ENCODE measurements at regions not wholly inside any gene's neighbourhood (a gene's known extent, or its start where the extent isn't known, plus 50 kb on each side); places are given as distances from the start of the nearest gene placed in this dataset.
A peak's percentile ranks its signal among the peaks of the same experiment; 100 is the strongest.

DNA sequence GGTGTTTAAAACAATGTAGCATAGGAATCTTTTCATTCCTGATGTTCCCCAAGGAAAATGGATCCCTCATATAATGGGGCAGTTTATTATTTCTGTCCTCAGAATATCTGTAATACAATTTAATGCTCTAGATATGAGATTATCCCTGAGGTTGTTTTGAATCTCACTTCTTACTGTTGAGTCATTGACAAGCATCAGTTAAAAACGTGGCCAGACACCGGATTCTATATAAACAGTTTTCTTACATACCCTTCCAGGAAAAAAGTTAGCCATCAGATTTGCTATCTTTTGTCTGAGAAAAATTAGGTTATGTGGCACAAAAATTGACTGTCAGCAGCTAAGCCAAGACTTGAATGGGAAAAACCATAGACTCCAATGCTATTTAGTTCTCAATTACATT is 539.8 kb upstream of the CELF2 start:
- no peak for DNase-seq

DNA sequence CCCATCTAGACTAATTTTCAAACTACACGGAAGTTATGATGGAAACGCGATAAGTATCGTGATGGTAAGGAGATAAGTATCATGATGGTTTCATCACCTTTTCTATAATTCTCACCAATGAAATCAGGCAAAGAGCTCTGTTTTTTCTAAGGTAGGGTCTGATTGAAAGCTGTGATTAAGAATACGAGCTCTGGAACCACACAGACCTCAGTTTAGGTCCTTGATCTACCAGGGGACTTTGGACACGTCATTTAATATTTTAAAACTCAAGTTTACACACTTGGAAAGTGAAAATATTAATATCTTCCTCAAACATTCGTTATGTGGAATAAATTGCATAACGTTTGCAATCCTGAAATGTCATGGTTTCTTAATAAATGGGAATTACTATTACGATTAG is 538.2 kb upstream of the CELF2 start:
- no peak for DNase-seq

DNA sequence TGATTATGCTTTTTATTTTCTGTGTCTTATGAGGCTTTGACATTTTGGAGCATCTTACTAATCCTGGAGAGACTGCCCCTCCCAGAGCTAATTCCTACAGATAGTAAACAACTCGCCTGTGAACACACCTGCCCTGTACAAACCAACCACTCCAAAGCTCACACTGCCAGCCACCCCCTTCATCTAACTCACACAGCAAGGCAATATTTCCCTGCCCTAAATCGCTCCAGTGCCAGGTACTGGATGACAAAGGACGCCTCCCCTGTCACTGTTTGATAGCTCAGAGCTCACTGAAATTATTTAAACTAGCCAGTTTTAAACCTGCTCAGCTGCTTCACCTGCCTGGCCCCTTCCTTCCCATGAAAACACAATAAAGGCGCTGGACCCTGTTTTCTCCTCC is 535.1 kb upstream of the CELF2 start:
- no peak for DNase-seq

DNA sequence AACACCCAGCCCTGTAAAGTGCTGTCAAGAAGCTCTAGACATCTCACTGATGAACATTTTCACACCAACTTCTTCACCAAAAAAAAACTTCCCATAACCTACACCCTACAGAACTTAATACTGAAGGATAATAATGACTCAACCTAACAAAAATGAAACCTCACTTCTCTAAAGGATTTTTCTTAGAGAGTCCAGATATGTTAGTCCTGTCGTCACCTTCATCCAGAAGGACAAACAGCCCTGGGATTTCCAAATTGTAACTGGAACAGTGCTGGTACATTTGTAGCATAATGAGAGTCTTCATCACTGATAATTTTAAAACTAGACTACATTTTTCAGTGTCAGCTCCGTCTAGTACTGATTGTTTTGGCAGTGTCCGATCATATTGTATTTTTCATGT is 528.6 kb upstream of the CELF2 start:
- no peak for DNase-seq

DNA sequence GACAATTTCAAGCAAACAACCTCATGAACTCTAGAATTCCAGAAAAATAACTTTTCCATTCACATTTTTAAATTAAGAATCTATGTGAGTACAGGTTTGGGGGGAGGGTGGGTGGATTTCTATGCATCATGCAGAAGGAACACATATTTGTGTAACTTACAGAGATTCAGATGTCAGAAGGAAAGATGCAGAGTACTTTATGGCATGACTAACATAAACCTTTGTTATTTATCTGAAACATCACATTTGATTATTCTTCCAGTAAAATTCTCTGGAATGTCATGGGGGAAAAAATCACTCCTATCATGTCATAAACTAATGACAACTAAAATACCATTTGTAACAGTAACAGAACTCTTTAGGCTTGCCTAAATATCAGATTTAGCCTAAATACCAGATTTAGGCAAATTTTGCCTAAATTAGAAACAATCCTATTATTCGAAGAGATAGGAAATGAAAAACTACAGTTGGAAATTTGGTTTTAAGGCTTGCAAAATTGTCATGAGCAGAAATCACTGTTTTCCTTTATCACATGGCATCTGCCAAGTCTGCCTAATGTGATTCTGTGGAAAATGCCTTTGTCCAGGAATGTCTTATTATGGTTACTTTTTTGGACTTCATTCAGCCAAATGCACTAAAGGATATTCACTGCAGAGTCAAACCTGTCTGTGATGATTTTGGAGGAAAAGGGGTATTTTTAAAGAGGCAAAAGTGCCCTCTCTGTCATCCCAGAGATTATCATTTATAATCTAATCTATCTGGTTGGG is 527.7 kb upstream of the CELF2 start:
- DNase-seq = no peak

DNA sequence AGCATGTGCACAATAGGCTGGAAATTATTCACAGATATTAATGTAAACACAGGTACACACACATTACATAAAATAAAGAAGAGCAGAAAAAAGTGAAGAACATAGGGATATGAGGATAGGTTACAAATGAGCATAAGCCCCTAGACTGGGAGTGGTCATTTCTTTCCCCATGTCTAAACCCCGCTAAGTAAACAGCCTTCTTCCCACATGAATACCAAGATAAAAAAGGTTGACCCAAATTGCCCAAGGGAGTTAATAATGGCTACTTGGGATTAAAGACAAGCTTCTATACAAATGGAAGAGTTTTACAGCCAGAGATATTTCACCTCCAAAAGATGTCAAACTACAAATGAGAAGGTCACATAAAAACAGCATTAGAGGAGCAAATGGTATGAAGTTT is 527.1 kb upstream of the CELF2 start:
- no peak for DNase-seq

DNA sequence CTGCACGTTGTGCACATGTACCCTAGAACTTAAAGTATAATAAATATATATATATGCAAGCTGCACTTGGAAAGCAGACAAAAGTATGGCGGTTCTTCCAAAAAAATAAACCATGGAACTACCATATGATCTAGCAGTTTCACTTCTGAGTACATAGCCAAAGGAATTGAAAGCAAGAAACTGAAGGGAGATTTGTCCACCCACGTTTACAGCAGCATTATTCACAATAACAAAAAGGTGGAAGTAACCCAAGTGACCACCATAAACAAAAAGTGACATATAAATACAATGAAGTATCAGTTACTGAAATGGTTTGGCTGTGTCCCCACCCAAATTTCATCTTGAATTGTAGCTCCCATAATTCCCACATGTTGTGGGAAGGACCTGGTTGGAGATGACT is 525.3 kb upstream of the CELF2 start:
- no peak for DNase-seq

DNA sequence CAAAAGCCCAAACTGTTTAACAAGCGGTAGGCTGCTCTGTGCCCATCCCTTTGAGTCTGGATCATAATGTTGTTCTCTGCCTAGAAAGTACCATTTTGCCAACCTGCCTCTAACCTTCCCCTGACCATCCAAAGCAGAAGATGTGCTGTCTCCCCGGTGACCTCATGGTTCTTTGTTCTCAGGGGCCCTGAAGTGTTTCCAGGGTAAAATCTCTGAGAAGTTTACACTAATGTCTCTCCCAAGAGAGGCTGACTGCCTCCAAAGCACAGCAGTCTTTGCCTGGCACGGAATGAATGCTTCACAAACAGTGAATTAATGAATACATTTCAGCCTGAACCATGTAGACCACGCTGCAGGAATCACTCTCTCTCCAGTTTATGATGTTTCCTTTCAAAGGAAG is 523.8 kb upstream of the CELF2 start:
- DNase-seq = no peak

DNA sequence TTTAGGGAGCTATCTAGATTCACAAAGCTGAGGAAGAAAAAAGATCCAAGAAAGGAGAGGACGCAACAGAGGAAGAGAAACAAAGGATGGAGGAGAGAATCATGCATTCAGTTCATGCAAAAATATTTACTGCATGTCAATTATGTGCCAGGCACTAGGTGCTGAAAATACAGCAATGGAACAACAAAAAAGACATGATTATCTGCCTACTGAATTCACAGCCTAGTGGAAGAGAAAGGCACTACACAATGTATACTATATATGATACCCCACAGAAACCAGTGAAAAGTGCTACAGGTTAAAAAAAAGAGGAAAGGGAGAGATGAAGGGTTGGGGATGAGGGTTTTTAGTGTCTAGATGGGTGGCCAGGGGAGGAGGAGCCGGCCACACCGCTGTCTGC is 520.4 kb upstream of the CELF2 start:
- DNase-seq = no peak

DNA sequence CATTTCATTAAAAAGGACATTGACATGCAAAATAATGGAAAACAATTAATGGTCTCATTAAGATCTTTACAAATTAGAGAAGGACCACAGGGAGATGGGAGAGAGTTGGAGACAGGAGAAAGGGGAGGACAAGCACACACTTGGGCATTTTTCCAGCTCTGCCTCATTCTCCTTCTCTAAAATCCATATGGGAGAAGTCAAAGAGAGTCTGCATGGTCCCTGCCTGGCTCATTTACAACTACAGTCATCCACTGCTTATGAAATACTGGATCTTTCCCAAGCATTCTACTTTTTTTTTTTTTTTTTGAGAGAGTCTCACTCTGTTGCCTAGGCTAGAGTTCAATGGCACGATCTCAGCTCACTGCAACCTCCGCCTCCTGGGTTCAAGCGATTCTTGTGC is 518.9 kb upstream of the CELF2 start:
- DNase-seq = no peak

DNA sequence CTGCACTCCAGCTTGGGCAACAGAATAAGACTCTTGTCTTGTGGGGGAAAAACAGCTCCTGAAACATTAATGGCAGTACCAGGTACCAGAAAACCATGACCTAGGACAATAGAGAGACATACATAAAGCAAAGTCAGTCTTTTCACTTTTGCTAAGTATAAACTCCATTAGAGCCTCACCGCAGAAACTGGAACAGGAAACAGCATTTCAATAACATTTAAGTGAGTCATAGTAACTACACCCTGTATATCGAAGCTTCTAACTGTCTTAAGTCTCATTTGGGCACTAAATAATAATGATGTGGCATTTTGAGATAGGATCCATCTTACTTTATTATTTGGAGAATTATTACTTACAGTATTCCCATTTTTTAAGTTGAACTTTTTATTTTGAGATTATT is 517.8 kb upstream of the CELF2 start:
- no peak for DNase-seq

DNA sequence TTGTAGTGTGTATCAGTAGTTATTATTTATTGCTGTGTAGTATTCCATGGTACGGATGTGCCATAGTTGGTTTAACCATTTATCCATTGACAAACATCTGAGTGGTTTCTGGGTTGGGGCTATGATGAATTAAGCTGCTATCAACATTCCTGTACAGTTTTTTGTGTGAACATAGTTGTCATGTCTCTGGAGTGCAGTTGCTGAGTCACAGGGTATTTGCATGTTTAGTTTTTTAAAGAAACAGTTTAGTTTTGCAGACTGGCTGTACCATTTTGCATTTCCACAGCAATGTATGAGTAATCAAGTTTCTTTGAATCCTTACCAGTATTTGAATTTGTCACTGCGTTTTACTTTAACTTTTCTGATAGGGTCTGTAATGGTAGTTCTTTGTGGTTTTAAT is 516.7 kb upstream of the CELF2 start:
- no peak for DNase-seq

DNA sequence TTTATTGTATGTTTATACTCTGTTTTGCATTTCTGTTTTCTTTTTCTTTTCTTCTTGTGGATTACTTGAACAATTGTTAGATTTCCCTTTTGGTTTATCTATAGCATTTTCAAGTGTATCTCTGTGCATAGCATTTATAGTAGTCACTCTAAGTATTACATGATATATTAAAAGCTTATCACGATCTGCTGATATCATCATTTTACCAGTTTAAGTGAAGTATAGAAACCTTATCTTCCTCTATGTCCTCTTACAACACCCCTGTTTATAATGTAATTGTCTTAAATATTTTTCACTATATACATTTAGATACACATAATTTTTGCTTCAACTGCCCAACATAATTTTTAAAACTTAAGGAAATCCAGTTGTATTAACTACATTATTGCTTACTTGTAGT is 513.9 kb upstream of the CELF2 start:
- DNase-seq = no peak

DNA sequence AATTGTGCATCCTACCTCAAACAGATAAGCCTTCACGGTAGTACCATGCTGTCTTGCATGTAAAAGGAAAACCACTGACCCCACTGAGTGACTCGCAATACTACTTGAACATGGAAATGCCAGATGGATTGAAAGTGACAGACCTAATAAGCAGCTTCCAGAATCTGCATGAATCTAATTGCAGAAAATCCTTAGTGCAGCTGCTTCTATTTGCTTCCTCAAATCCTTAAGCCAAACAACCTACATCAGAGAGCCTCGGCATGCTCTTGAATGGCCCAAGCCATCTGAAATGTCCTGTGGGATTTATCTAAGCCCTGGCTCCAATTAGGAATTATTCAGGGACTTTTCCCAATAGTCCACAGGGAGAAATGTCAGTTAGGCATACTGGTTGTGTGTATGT is 509.5 kb upstream of the CELF2 start:
- no peak for DNase-seq

DNA sequence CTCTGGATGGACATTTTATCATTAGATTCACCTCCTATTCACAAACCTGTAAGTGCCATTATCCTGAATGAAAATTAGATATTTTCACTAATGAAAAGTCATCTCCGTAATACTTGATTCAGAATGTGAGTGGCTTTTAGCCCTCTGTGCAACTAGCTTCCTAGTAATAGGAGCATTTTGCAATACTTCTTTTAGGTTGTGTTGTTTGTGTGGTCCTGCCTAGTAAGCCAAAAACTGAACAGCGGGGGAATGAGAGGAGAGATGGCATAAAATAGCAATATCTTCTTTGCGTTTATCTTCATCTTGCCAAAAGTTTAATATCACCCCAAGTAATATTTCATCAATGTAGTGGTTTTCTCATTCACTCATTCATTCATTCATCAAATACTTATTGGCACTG is 507.5 kb upstream of the CELF2 start:
- DNase-seq = no peak

DNA sequence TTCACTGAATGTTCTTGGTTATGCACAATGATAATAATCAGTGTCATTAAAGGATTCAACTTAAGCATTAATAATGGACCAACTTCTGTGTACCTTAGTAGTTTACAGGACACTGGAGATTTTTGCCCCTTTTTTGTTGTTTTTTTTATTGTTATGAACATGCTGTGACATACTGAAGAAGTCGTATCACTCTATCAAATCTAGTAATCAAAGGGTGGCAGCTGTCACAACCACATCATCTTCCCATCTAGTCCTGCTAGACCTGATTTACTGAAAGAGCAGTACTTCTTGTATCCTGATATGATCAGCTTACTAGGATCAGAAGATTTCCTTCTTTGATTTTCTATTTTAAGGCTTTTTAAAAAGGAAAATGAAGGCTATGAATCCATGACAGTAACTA is 504.6 kb upstream of the CELF2 start:
- DNase-seq = no peak

DNA sequence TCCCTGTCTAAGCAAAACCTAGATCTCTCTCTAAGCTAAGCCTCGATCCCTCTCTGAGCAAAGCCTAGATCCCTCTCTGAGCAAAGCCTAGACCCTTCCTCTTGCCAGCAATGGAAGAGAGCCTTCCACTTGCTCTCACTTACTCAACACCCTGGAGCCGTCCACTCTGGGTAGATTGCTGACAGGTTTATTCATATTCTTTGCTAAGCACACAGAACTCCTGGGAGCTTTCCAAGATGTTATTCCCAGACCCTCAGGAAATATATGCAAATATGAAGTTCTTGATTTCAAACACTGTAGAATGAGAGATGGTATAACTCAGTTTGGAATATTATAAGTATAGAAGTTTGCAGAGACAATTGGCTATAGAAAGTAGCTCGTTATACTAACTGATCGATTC is 503.8 kb upstream of the CELF2 start:
- no peak for DNase-seq

DNA sequence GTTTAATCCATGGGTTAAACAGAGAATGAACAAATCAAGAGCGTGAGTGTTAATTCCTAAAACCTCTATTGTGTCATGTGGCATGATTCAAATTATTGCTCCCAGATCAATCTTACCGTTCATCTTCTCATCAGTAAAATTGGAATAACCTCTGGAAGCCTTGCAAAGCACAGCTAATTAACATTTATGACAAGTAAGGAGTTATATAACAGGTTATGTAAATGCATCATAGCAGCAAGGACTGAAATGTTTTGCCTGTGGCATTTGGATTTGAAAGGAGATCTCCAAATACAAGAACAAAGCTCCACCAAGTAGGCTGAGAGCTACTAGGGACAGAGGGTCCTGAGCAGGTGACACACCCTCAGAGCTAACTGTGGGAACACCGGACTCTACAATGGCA is 502.9 kb upstream of the CELF2 start:
- DNase-seq = no peak

DNA sequence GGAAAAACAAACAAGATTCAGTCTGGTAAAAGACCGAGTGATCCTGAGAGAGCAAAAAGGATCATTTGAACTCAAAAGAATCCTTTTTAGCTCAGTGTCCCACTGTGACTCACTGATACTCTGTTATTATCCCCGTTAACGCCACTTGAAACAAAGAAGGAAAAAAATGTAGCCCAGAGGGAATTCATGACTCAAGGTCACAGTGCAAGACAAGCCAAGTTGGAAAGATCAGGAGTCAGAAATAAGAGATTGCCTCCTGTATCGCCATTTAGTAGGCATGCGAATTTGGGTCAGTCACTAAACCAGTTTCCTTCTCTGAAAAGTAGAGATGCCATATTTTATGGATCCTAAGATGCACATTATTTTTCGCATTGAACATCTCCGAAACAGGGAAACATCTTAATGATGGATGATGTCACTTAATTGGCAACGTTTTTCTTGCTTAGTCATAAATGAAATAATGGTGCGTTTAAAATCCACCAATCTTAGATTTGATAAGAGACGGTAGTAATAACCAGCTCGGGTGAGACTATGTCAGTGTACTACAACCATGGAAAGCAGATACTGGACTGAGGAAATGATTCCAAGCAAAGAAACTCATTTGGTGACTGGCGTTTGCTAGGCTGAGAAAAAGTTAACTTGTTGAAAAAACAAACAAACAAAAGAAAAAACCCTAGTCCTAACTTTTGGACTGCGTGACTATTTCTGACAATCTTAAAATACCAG is 502.0 kb upstream of the CELF2 start:
- DNase-seq = no peak

DNA sequence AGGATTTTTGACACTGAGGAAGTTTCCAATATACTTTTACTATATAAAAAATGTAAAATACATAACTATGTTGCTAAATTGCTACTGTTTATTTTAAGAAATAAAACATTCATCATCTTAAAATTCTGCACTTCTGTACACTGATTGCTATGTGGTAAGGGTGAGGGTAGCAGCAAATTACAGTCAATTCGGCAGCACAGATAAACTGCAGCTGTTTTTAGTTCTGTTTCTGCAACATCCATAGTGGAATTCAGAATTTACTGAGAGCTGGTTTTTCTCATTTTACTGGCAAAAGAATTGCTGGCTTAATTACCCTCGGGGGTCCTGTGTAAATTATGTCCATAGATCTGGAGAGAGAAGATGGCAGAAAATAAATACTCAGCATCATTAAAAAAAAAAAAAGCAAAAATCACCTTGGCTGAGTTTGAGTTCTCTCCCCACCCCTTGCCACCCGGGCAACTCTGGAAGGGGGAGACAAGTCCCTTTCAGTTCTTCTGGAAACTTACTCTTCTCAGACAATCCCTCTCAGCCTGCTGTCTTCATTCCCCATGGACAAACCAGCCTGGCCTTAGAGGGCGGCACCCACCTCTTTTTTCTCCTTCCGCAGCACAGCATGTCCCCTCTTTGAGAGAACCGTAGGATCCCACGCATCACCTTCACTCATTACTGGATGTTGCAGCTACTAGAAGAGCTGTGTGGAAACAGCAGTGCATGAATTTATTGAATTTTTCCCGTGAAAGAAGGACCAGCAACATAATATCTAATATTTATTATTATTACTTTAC is 501.1 kb upstream of the CELF2 start:
- DNase-seq = no peak

DNA sequence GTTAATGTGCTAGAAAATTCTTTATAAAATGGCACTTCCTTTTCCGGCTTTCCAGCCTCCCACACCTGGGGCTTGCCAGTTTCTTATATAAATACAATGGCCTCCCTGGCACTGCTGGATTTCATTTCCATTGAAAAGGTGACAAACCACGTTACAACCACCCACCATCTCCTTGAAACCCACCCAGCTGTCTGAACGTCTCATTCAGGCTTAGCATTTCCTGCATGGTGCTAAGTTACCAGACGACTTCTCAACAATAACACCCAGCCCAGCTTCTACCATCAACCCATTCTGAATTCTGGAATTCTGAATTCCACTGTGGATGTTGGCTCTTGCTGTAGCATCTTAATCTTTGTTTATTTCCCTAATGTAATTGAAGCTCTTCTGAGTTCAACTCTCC is 499.8 kb upstream of the CELF2 start:
- no peak for DNase-seq

DNA sequence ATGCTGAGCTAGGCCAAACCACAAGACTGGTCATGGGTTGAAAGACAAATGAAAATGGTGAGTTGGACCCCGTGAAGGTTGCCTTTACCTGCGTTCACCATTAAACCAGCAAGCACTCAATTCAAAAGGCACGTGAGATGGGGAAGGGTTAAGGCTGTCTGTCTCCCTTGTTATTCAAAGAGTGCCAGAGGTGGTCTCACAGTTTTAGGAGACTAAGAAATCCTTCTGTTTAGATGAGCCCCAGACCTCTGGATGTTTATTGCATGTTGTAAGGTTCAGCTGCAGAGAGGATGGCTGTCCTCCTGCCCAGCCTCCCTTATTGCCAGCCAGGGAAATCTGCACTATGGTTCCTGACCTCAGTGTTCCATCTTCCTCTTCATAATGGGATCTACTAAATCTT is 498.0 kb upstream of the CELF2 start:
- no peak for DNase-seq

DNA sequence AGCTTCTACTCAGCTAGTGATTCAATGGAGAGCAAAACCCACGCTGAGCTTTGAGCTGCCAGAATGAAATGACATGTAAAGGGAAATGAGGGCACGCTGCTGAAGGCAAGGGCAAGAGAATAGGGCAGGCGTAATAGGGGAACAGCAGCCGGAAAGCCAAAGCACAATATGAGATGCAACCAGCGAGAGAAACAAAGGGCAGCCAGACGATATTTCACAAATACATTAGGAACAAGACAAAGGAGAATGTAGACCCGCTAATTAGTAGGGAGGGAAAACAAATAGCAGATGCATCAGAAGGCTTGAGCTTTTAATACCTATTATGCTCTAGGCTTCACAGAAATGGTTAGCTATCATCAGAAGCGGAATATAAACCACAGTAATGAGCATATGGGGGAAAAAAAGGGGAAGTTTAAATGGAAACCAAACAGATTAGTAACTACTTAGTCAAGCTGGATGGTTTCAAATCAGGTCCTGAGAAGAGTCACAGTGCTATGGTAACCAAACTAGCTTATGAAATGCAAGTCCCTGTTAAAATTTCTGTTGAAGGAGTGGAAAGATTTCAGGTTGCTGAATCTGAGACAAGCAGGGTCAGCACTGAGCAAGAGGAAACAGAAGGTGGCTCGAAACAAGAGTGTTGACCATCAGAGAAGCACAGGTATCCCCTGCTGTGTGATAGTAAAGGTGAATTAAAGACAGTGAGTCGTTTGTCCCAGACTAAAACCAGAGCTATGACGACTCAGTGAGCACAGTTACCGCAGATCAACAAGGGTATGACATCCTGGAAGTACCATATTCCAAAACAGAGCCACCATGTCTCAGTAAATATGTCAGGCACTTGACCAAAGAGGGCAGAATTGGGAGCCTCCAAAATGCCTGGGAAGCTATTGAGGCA is 496.9 kb upstream of the CELF2 start:
- DNase-seq = peak; percentile 23

Measured in KG1 (cell line).